GM12878 (cell line): ENCODE measurements at regions not wholly inside any gene's neighbourhood (a gene's known extent, or its start where the extent isn't known, plus 50 kb on each side); places are given as distances from the start of the nearest gene placed in this dataset.

ENCODE experiments used
- ATAC-seq: fragments of 200-7000 bp; cut with Tn5 transposase; 3 replicates; pipeline ENCODE4 v1.9.1; 2020; ENCODE audit warnings: mild to moderate bottlenecking, moderate library complexity
- BruUV-seq: library from RNA; stranded (reverse); fragments of 400-500 nt; replicated peaks from 2 replicates; lab custom pipeline; 2021; lab: Mats Ljungman, UMichigan
- CTCF ChIA-PET: fragments of 300-600 bp; sonication (Branson Sonifier 250); formaldehyde crosslinking; extraction: SDS; loops from one replicate; lab custom pipeline; 2021; ENCODE audit warnings: inconsistent platforms; lab: Yijun Ruan, JAX
- POLR2A ChIA-PET: fragments of 350-600 bp; formaldehyde crosslinking; extraction: SDS; loops from one replicate; lab custom pipeline; 2021; ENCODE audit warnings: inconsistent platforms; lab: Charles Lee
- RAD21 ChIA-PET: fragments of 300-600 bp; sonication (Branson Sonifier 250); formaldehyde crosslinking; loops from one replicate; lab custom pipeline; 2023; ENCODE audit warnings: antibody characterized with exemption; ENCODE audit not compliant: unreplicated experiment; lab: Charles Lee
- SMC1A ChIA-PET: fragments of 300-600 bp; sonication (Branson Sonifier 250); formaldehyde crosslinking; loops from one replicate; lab custom pipeline; 2023; ENCODE audit not compliant: unreplicated experiment, uncharacterized antibody; lab: Charles Lee
- DNase-seq: peaks from one replicate; pipeline ENCODE4 v3.0.0-alpha.2; 2011; ENCODE audit warnings: low read depth, low spot score
- FAIRE-seq: peaks from 3 replicates; lab custom pipeline; 2011; peaks lifted over from hg19 to GRCh38; lab: Jason Lieb, UNC
- H2AFZ ChIP-seq: 2 replicates; pipeline ENCODE4 v1.6.0; 2011; ENCODE audit warnings: low read depth, low read length, control low read depth; ENCODE audit not compliant: control insufficient read depth
- H3K27ac ChIP-seq: 2 replicates; pipeline ENCODE4 v1.5.1; 2011; ENCODE audit warnings: control low read depth; ENCODE audit not compliant: control insufficient read depth, insufficient read depth
- H3K27me3 ChIP-seq, 2 experiments: replicated peaks in 1 of 2; 2 replicates each; pipeline versions ENCODE4 v1.6.0 to v1.6.1; 2011; ENCODE audit warnings: low read length in 1 of 2; ENCODE audit not compliant: control insufficient read depth in 2 of 2, insufficient read depth in 2 of 2
- H3K36me3 ChIP-seq, 2 experiments: 2 replicates each; pipeline ENCODE4 v1.5.1; 2011; ENCODE audit warnings: low read length in 1 of 2; ENCODE audit not compliant: control insufficient read depth in 2 of 2, insufficient read depth in 2 of 2
- H3K4me1 ChIP-seq: 2 replicates; pipeline ENCODE4 v1.6.1; 2011; ENCODE audit warnings: mild to moderate bottlenecking, low read length, moderate library complexity, mixed read lengths; ENCODE audit not compliant: control insufficient read depth, insufficient read depth
- H3K4me2 ChIP-seq: 2 replicates; pipeline ENCODE4 v1.6.0; 2011; ENCODE audit warnings: control low read depth; ENCODE audit not compliant: control insufficient read depth, insufficient read depth
- H3K4me3 ChIP-seq: fragments of 200-600 bp; sonication (generic); 2 replicates; pipeline ENCODE4 v1.5.1; 2016
- H3K79me2 ChIP-seq: 2 replicates; pipeline ENCODE4 v1.6.0; 2011; ENCODE audit warnings: low read length; ENCODE audit not compliant: control insufficient read depth, insufficient read depth
- H3K9ac ChIP-seq: 2 replicates; pipeline ENCODE4 v1.8.0; 2011; ENCODE audit warnings: low read length, control low read depth, mixed read lengths; ENCODE audit not compliant: control insufficient read depth, insufficient read depth
- H3K9me3 ChIP-seq: replicated peaks from 3 replicates; pipeline ENCODE4 v1.5.1; 2011; ENCODE audit warnings: mild to moderate bottlenecking, low read length; ENCODE audit not compliant: control insufficient read depth, insufficient read depth
- H4K20me1 ChIP-seq: 2 replicates; pipeline ENCODE4 v1.6.0; 2011; ENCODE audit not compliant: control insufficient read depth, insufficient read depth
- HDAC2 ChIP-seq: fragments of 200-600 bp; sonication (generic); IDR thresholded peaks from 2 replicates; pipeline ENCODE4 v1.6.1; 2017
- RAD51 ChIP-seq: fragments of 450-650 bp; IDR thresholded peaks from 2 replicates; pipeline ENCODE4 v1.6.1; 2016; ENCODE audit warnings: moderate library complexity, mild to moderate bottlenecking, inconsistent platforms
- SIN3A ChIP-seq: IDR thresholded peaks from 2 replicates; pipeline ENCODE4 v1.6.1; 2012; ENCODE audit warnings: low read depth, low read length, improper control_type of control experiment
- WGBS: methylation state at CpG from one replicate; pipeline ENCODE4 v1.1.6; 2016; ENCODE audit warnings: low lambda C conversion rate; ENCODE audit not compliant: insufficient replicate concordance, insufficient coverage; ENCODE audit errors: missing lambda C conversion rate; 5-methylcytosine and 5-hydroxymethylcytosine counted together
- in situ Hi-C: fragments of 300-500 bp; cut with MboI; formaldehyde crosslinking; loops from 9 replicates; pipeline ENCODE4 v1.14.3; 2018; ENCODE audit warnings: mixed read lengths
- intact Hi-C: fragments of 100-400 bp; cut with micrococcal nuclease; formaldehyde crosslinking; loops from one replicate; pipeline ENCODE4 v1.14.2; 2022; ENCODE audit not compliant: unreplicated experiment
- TF ChIP-seq, protein P1 (sequence below), 3 experiments: IDR thresholded peaks in 2 of 3; conservative IDR thresholded peaks in 1 of 3; 2 replicates each; pipeline ENCODE4 v1.5.1; 2011; ENCODE audit warnings: low read depth in 3 of 3, low read length in 3 of 3, mild to moderate bottlenecking in 3 of 3, control low read depth in 2 of 3, moderate library complexity in 2 of 3, inconsistent platforms in 1 of 3, mixed read lengths in 1 of 3; ENCODE audit not compliant: control insufficient read depth in 2 of 3, insufficient read depth in 1 of 3; ENCODE audit errors: extremely low read depth in 1 of 3
- TF ChIP-seq, protein P2 (sequence below): fragments of 450-650 bp; formaldehyde crosslinking; IDR thresholded peaks from 2 replicates; pipeline ENCODE4 v1.4.0; 2022; ENCODE audit warnings: mild to moderate bottlenecking, moderate library complexity

DNA sequence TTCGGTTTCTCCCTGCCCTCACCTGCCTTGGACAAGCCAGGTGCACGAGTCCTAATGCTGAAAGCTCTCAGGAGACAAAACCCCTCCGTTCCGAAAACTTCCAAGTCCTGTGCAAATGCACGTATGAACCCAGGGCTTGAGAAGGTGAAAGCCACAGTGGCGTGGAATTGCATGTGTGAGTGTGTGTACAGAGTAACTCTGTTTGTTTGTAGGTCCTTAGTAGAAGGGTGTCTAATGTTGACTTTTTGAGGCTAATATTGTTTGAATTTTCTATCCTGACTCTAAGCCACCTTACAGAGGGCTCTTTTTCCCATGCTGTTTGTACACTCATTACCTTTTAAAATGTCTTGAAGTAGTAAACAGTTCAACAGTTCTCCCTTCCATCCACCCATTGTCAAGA is 129.1 kb downstream of the FOXA2 start:
- no peak for FAIRE-seq
- ChIA-PET RAD21 (no interaction called here), CTCF (no interaction called here), SMC1A (no interaction called here), POLR2A (no interaction called here)
- Histone ChIP-seq H2AFZ (no peak overlapping the region), H3K79me2 (no peaks in the 10 kb centered on the region), H3K4me1 (no peaks in the 10 kb centered on the region), H3K27ac (no peak overlapping the region), H3K9ac (no peak overlapping the region), H3K36me3 (no peaks in the 10 kb centered on the region), H3K4me3 (no peak overlapping the region), H4K20me1 (no peaks in the 10 kb centered on the region), H3K9me3 (no peaks in the 10 kb centered on the region), H3K27me3 (no peaks in the 10 kb centered on the region), H3K4me2 (no peak overlapping the region)
- WGBS = 26% methylated on average over 6 of the region's 6 CpGs
- no TSS peak for BruUV-seq
- no peak for DNase-seq
- no peak for TF ChIP-seq RAD51
- in situ Hi-C loops = no loop called here
- intact Hi-C loops = no loop called here
- ATAC-seq = no peak

DNA sequence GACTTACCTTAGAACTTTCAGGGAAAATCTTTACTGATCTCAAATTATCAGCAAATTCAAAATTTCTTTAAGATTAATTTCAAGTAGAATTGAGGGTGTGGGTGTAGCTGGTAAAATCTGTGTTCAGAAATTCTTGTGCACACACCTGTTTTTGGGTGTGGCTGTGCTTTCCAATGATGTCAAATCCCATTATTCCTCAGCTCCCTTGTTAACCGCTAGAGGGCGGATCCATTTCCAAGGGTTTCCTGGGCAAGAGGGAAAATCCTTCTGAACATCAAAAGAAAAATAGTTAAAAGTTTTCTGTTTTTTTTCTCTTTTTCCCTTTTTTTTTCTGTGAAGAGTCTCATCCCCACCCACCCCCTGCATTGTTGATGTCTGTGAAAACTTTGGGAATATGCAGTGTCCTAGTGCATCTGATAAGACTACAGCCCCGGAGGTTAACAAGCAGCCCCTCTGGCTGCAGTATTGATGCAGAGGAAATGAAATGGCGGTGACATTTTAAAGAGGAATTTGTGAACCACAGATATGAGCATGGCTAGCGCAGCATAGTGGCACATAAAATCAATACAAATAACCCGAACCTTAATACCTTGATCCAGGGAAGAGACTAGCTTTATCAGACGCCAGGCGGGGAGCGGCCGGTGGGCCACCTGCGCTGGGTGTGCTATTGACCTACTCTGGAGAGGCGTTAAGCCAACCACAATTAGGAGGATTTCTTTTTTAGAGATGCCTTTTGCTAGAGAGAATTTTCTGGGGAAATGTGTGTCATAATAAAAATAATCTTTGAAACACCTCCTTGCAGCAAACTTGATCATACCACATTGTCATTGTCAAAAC is 130.9 kb downstream of the FOXA2 start:
- Histone ChIP-seq H3K4me3 (no peak overlapping the region), H3K27me3 (no peaks in the 10 kb centered on the region; a peak in 1 of 4 replicates), H3K27ac (no peak overlapping the region), H3K9me3 (no peaks in the 10 kb centered on the region), H3K4me2 (no peak overlapping the region), H4K20me1 (no peaks in the 10 kb centered on the region), H2AFZ (no peak overlapping the region), H3K4me1 (no peaks in the 10 kb centered on the region), H3K36me3 (no peaks in the 10 kb centered on the region), H3K79me2 (no peaks in the 10 kb centered on the region), H3K9ac (no peak overlapping the region)
- RAD21 ChIA-PET = no interaction called here
- in situ Hi-C loops = loop anchor here (5.0 kb wide), 1 partner anchor 51 kb away; no protein-coding TSS in a partner anchor
- SMC1A ChIA-PET = no interaction called here
- FAIRE-seq (no peak), DNase-seq (no peak), ATAC-seq (no peak)
- CTCF ChIA-PET = interaction anchor here (0.7 kb wide), 1 partner anchor 11 kb away, joined by 3 read pairs; no protein-coding TSS in a partner anchor
- POLR2A ChIA-PET = no interaction called here
- intact Hi-C loops = no loop called here
- TF ChIP-seq, protein P1, sequence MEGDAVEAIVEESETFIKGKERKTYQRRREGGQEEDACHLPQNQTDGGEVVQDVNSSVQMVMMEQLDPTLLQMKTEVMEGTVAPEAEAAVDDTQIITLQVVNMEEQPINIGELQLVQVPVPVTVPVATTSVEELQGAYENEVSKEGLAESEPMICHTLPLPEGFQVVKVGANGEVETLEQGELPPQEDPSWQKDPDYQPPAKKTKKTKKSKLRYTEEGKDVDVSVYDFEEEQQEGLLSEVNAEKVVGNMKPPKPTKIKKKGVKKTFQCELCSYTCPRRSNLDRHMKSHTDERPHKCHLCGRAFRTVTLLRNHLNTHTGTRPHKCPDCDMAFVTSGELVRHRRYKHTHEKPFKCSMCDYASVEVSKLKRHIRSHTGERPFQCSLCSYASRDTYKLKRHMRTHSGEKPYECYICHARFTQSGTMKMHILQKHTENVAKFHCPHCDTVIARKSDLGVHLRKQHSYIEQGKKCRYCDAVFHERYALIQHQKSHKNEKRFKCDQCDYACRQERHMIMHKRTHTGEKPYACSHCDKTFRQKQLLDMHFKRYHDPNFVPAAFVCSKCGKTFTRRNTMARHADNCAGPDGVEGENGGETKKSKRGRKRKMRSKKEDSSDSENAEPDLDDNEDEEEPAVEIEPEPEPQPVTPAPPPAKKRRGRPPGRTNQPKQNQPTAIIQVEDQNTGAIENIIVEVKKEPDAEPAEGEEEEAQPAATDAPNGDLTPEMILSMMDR (IDR thresholded peaks at IDR 0.05 in 2 of 3, conservative IDR thresholded peaks at IDR 0.05 in 1 of 3; ENCODE audit: control insufficient read depth in 2 of 3, extremely low read depth in 1 of 3, insufficient read depth in 1 of 3, low read depth in 3 of 3, low read length in 3 of 3) = peak in 2 of 3 experiments; percentile 9 to 18; a peak in 1 of 6 replicates
- TF ChIP-seq SIN3A (no peak), HDAC2 (no peak)
- TF ChIP-seq, protein P2, sequence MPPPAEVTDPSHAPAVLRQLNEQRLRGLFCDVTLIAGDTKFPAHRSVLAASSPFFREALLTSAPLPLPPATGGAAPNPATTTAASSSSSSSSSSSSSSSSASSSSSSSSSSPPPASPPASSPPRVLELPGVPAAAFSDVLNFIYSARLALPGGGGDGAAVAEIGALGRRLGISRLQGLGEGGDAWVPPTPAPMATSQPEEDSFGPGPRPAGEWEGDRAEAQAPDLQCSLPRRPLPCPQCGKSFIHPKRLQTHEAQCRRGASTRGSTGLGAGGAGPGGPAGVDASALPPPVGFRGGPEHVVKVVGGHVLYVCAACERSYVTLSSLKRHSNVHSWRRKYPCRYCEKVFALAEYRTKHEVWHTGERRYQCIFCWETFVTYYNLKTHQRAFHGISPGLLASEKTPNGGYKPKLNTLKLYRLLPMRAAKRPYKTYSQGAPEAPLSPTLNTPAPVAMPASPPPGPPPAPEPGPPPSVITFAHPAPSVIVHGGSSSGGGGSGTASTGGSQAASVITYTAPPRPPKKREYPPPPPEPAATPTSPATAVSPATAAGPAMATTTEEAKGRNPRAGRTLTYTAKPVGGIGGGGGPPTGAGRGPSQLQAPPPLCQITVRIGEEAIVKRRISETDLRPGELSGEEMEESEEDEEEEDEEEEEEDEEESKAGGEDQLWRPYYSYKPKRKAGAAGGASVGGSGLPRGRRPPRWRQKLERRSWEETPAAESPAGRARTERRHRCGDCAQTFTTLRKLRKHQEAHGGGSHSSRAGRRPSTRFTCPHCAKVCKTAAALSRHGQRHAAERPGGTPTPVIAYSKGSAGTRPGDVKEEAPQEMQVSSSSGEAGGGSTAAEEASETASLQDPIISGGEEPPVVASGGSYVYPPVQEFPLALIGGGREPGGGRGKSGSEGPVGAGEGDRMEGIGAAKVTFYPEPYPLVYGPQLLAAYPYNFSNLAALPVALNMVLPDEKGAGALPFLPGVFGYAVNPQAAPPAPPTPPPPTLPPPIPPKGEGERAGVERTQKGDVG = no peak
- no TSS peak for BruUV-seq
- 46% methylated on average over 12 of the region's 12 CpGs for WGBS
